ENCODE measurements at regions not wholly inside any gene's neighbourhood (a gene's known extent, or its start where the extent isn't known, plus 50 kb on each side); places are given as distances from the start of the nearest gene placed in this dataset.

DNA sequence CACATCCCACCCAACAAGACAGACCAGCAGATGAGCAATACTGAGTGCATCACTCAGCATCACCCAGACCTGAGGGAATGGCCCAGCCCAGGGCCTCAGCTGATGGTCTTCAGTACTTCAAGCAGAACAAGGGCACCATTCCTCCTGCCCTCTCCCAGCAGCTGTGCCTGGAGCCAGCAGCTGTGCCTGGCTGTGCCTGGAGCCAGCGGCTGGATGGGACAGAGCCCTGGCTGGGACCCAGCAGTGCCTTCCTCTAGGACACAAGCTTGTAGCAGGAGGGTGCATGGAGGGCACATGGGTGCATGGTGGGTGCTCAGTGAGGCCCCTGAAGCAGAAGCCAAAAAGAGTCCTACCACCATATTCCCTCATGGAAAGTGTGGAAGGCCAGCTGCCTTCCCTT lies 583.8 kb downstream of the NPHP4 start:
- TF ChIP-seq, protein P1, sequence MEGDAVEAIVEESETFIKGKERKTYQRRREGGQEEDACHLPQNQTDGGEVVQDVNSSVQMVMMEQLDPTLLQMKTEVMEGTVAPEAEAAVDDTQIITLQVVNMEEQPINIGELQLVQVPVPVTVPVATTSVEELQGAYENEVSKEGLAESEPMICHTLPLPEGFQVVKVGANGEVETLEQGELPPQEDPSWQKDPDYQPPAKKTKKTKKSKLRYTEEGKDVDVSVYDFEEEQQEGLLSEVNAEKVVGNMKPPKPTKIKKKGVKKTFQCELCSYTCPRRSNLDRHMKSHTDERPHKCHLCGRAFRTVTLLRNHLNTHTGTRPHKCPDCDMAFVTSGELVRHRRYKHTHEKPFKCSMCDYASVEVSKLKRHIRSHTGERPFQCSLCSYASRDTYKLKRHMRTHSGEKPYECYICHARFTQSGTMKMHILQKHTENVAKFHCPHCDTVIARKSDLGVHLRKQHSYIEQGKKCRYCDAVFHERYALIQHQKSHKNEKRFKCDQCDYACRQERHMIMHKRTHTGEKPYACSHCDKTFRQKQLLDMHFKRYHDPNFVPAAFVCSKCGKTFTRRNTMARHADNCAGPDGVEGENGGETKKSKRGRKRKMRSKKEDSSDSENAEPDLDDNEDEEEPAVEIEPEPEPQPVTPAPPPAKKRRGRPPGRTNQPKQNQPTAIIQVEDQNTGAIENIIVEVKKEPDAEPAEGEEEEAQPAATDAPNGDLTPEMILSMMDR (IDR thresholded peaks at IDR 0.05), result no peak
- TF ChIP-seq POLR2AphosphoS5 (IDR thresholded peaks at IDR 0.05) (no peak), EP300 (IDR thresholded peaks at IDR 0.05) (no peak)
